Adrenal gland (tissue), 9 donors: ENCODE measurements at regions not wholly inside any gene's neighbourhood (a gene's known extent, or its start where the extent isn't known, plus 50 kb on each side); places are given as distances from the start of the nearest gene placed in this dataset.

Experiments used
- DNase-seq, 7 donors: peaks; one replicate each; pipeline ENCODE4 v3.0.0-alpha.2; 2019 to 2020
- H3K27ac ChIP-seq, 5 donors: fragments of 200-600 bp; sonication (generic) in 4 of 5; 1 replicate in 3 of 5; 2 replicates in 2 of 5; pipeline versions ENCODE4 v1.5.1 to v1.8.0; 2016 to 2020; ENCODE audit warnings: mild to moderate bottlenecking in 1 of 5
- H3K27me3 ChIP-seq: fragments of 200-600 bp; 2 replicates; pipeline ENCODE4 v1.8.0; 2021
- H3K36me3 ChIP-seq, 2 donors: fragments of 200-600 bp; replicated peaks in 1 of 2; 1 replicate in 1 of 2; 2 replicates in 1 of 2; pipeline versions ENCODE4 v1.5.1 to v1.8.0; 2018 to 2022
- H3K4me1 ChIP-seq, 2 donors: fragments of 200-600 bp; replicated peaks in 1 of 2; 1 replicate in 1 of 2; 2 replicates in 1 of 2; pipeline versions ENCODE4 v1.5.1 to v1.8.0; 2018 to 2021
- H3K4me3 ChIP-seq, 4 donors: fragments of 200-600 bp; sonication (generic) in 3 of 4; one replicate each; pipeline ENCODE4 v1.5.1; 2016 to 2018
- H3K9me3 ChIP-seq, 3 donors: fragments of 200-600 bp; sonication (generic) in 1 of 3; replicated peaks in 1 of 3; 1 replicate in 2 of 3; 2 replicates in 1 of 3; pipeline versions ENCODE4 v1.5.1 to v1.8.0; 2016 to 2021
- CTCF ChIP-seq, 6 experiments: fragments of 450-650 bp in 4 of 6; fragments of 200-600 bp in 2 of 6; sonication (generic) in 1 of 6; IDR thresholded peaks; 1 replicate in 5 of 6; 2 replicates in 1 of 6; pipeline versions ENCODE4 v1.5.1 to v1.8.0; 2016 to 2021; ENCODE audit warnings: antibody characterized with exemption in 6 of 6, mild to moderate bottlenecking in 2 of 6, moderate library complexity in 1 of 6
- POLR2A ChIP-seq, 2 donors: fragments of 450-650 bp; IDR thresholded peaks; one replicate each; pipeline ENCODE4 v1.6.1; 2017; ENCODE audit warnings: antibody characterized with exemption in 2 of 2, mild to moderate bottlenecking in 2 of 2, moderate library complexity in 1 of 2
- WGBS, 4 donors: extraction: QIAGEN DNeasy Blood & Tissue Kit in 2 of 4; methylation state at CpG; one replicate each; pipeline versions ENCODE4 v1.1.5 to v1.1.7; 2013 to 2017; 5-methylcytosine and 5-hydroxymethylcytosine counted together
- intact Hi-C, 2 donors: fragments of 100-400 bp; cut with DNase I; formaldehyde crosslinking; loops; one replicate each; pipeline versions ENCODE4 v1.14.1 to v1.15.0; 2022 to 2023
- donor health status: healthy with polysubstance abuse.
- donor health status: Bipolar disorder and iron deficiency.
- donor health status: DM: yes; HTN: yes; CAD: no.
- donor health status: DM: no; HTN: no; CAD: no.
- donor health status: DM: no; HTN: no; CAD: no.

GRCh38 chr4:27787195-27787594 is 926.6 kb downstream of the STIM2 start:
- H3K4me3 ChIP-seq, result no peak overlapping the region
- H3K27ac ChIP-seq, result no peak overlapping the region
- no peaks in the 10 kb centered on the region for H3K4me1 ChIP-seq
- no peaks in the 10 kb centered on the region for H3K36me3 ChIP-seq
- no peaks in the 10 kb centered on the region for H3K9me3 ChIP-seq
- 70 to 81% (median 78%) methylated on average over 2 of the region's 2 CpGs for WGBS, 4 donors
- intact Hi-C loops, result no loop called here
- H3K27me3 ChIP-seq, result no peaks in the 10 kb centered on the region
- no peak for DNase-seq
- TF ChIP-seq POLR2A (IDR thresholded peaks at IDR 0.05) (no peak), CTCF (IDR thresholded peaks at IDR 0.05) (no peak)

GRCh38 chr4:27789773-27790172 is 929.1 kb downstream of the STIM2 start:
- WGBS, 4 donors, result 60 to 70% (median 65%) methylated on average over 6 of the region's 6 CpGs
- H3K9me3 ChIP-seq, result no peaks in the 10 kb centered on the region
- H3K27me3 ChIP-seq, result no peaks in the 10 kb centered on the region
- H3K27ac ChIP-seq, result no peak overlapping the region
- H3K4me1 ChIP-seq, result no peaks in the 10 kb centered on the region
- intact Hi-C loops, result no loop called here
- peak overlapping the region in 1 of 4 donors; percentile 8 for H3K4me3 ChIP-seq
- TF ChIP-seq POLR2A (IDR thresholded peaks at IDR 0.05) (no peak), CTCF (IDR thresholded peaks at IDR 0.05) (no peak)
- no peaks in the 10 kb centered on the region for H3K36me3 ChIP-seq
- no peak for DNase-seq

GRCh38 chr4:27790911-27791310 is 930.3 kb downstream of the STIM2 start:
- no peaks in the 10 kb centered on the region for H3K27me3 ChIP-seq
- no peak overlapping the region for H3K4me3 ChIP-seq
- TF ChIP-seq POLR2A (IDR thresholded peaks at IDR 0.05) (no peak), CTCF (IDR thresholded peaks at IDR 0.05) (no peak)
- 69 to 76% (median 72%) methylated on average over 5 of the region's 5 CpGs for WGBS, 4 donors
- intact Hi-C loops, result no loop called here
- H3K27ac ChIP-seq, result no peak overlapping the region
- no peaks in the 10 kb centered on the region for H3K9me3 ChIP-seq
- no peaks in the 10 kb centered on the region for H3K36me3 ChIP-seq
- DNase-seq, result no peak
- H3K4me1 ChIP-seq, result no peaks in the 10 kb centered on the region

- Histone ChIP-seq H3K9me3 (no peaks in the 10 kb centered on the region), H3K27ac (no peak overlapping the region), H3K27me3 (no peaks in the 10 kb centered on the region), H3K4me3 (no peak overlapping the region), H3K4me1 (no peaks in the 10 kb centered on the region), H3K36me3 (no peaks in the 10 kb centered on the region)
- DNase-seq, result no peak
- intact Hi-C loops, result no loop called here
- TF ChIP-seq POLR2A (IDR thresholded peaks at IDR 0.05) (no peak), CTCF (IDR thresholded peaks at IDR 0.05) (no peak)
- WGBS, 4 donors, result 61 to 71% (median 66%) methylated on average over 4 of the region's 4 CpGs
Measured at GRCh38 chr4:27791640-27792039, 931.0 kb downstream of the STIM2 start.
